CD14-positive monocyte (primary cell): ENCODE measurements at regions not wholly inside any gene's neighbourhood (a gene's known extent, or its start where the extent isn't known, plus 50 kb on each side); places are given as distances from the start of the nearest gene placed in this dataset.
"Not testable (repeated sequence)": the region's sequence is repeated elsewhere in the genome, so short reads cannot be mapped to it uniquely, and the experiment has no call there.

Experiments
- DNase-seq, 3 donors: peaks; one replicate each; pipeline ENCODE4 v3.0.0-alpha.2; 2011 to 2022
- H2AFZ ChIP-seq: 2 replicates; pipeline ENCODE4 v1.6.0; 2012; ENCODE audit warnings: mild to moderate bottlenecking, low read depth, low read length, inconsistent platforms; ENCODE audit not compliant: insufficient read depth, poor library complexity, severe bottlenecking
- H3K27ac ChIP-seq, 2 donors: 1 replicate in 1 of 2; 2 replicates in 1 of 2; pipeline ENCODE4 v1.5.1; 2012 to 2013; ENCODE audit warnings: low read length in 2 of 2, control low read depth in 1 of 2, inconsistent platforms in 1 of 2, low read depth in 1 of 2, mild to moderate bottlenecking in 1 of 2
- H3K27me3 ChIP-seq, 2 donors: one replicate each; pipeline versions ENCODE4 v1.6.0 to v1.6.1; 2011 to 2013; ENCODE audit warnings: low read length in 2 of 2; ENCODE audit not compliant: control insufficient read depth in 2 of 2, insufficient read depth in 2 of 2
- H3K36me3 ChIP-seq, 2 donors: replicated peaks in 1 of 2; 1 replicate in 1 of 2; 2 replicates in 1 of 2; pipeline versions ENCODE4 v1.5.1 to v1.6.1; 2012 to 2013; ENCODE audit warnings: low read length in 2 of 2, control low read depth in 1 of 2, inconsistent platforms in 1 of 2, mild to moderate bottlenecking in 1 of 2; ENCODE audit not compliant: insufficient read depth in 2 of 2, control insufficient read depth in 1 of 2
- H3K4me1 ChIP-seq, 2 donors: 1 replicate in 1 of 2; 2 replicates in 1 of 2; pipeline versions ENCODE4 v1.5.1 to v1.6.1; 2012 to 2013; ENCODE audit warnings: low read length in 2 of 2, control low read depth in 1 of 2, inconsistent platforms in 1 of 2, mild to moderate bottlenecking in 1 of 2, moderate library complexity in 1 of 2; ENCODE audit not compliant: insufficient read depth in 2 of 2, control insufficient read depth in 1 of 2
- H3K4me2 ChIP-seq: replicated peaks from 2 replicates; pipeline ENCODE3; 2012; ENCODE audit warnings: low read length, moderate library complexity, mild to moderate bottlenecking; ENCODE audit not compliant: poor library complexity, severe bottlenecking; ENCODE audit errors: extremely low read depth
- H3K4me3 ChIP-seq, 3 experiments: fragments of 200-600 bp in 1 of 3; sonication (generic) in 1 of 3; replicated peaks in 1 of 3; 1 replicate in 2 of 3; 2 replicates in 1 of 3; pipeline ENCODE4 v1.5.1; 2011 to 2013; ENCODE audit warnings: low read length in 3 of 3, mild to moderate bottlenecking in 3 of 3, control low read depth in 2 of 3, low read depth in 2 of 3, inconsistent platforms in 1 of 3, moderate library complexity in 1 of 3
- H3K79me2 ChIP-seq: 2 replicates; pipeline ENCODE4 v1.6.0; 2012; ENCODE audit warnings: mild to moderate bottlenecking, control low read depth, inconsistent platforms, low read length, moderate library complexity; ENCODE audit not compliant: insufficient read depth
- H3K9ac ChIP-seq: 2 replicates; pipeline ENCODE4 v1.6.0; 2017; ENCODE audit warnings: low read length, mild to moderate bottlenecking; ENCODE audit not compliant: insufficient read depth, poor library complexity, severe bottlenecking
- H3K9me3 ChIP-seq, 2 donors: replicated peaks in 1 of 2; 1 replicate in 1 of 2; 2 replicates in 1 of 2; pipeline versions ENCODE4 v1.5.1 to v1.6.1; 2012 to 2013; ENCODE audit warnings: low read length in 2 of 2, control low read depth in 1 of 2; ENCODE audit not compliant: control insufficient read depth in 1 of 2, insufficient read depth in 1 of 2
- H4K20me1 ChIP-seq: 2 replicates; pipeline ENCODE4 v1.6.0; 2012; ENCODE audit warnings: mild to moderate bottlenecking, low read length, control low read depth, moderate library complexity; ENCODE audit not compliant: insufficient read depth
- H3K27ac Mint-ChIP-seq, 7 donors: one replicate each; pipeline ENCODE4 v1.8.0; 2020; ENCODE audit warnings: mild to moderate bottlenecking in 7 of 7, mixed read lengths in 7 of 7, moderate library complexity in 6 of 7, inconsistent platforms in 2 of 7
- H3K27me3 Mint-ChIP-seq, 3 donors: one replicate each; pipeline ENCODE4 v1.8.0; 2021 to 2022; ENCODE audit warnings: low read depth in 3 of 3, mild to moderate bottlenecking in 3 of 3, mixed read lengths in 3 of 3, moderate library complexity in 3 of 3, inconsistent platforms in 1 of 3
- H3K36me3 Mint-ChIP-seq, 2 donors: one replicate each; pipeline ENCODE4 v1.8.0; 2020; ENCODE audit warnings: mixed read lengths in 2 of 2, inconsistent platforms in 1 of 2, mild to moderate bottlenecking in 1 of 2
- H3K4me1 Mint-ChIP-seq: one replicate; pipeline ENCODE4 v1.8.0; 2020; ENCODE audit warnings: mild to moderate bottlenecking, mixed read lengths
- H3K4me3 Mint-ChIP-seq, 2 donors: one replicate each; pipeline ENCODE4 v1.8.0; 2020; ENCODE audit warnings: mild to moderate bottlenecking in 2 of 2, mixed read lengths in 2 of 2, moderate library complexity in 1 of 2
- H3K9me3 Mint-ChIP-seq, 7 donors: one replicate each; pipeline ENCODE4 v1.8.0; 2020 to 2022; ENCODE audit warnings: mixed read lengths in 7 of 7, mild to moderate bottlenecking in 6 of 7, moderate library complexity in 6 of 7, inconsistent platforms in 2 of 7
- CTCF ChIP-seq: fragments of 200-600 bp; IDR thresholded peaks from one replicate; pipeline ENCODE4 v1.8.0; 2022; ENCODE audit warnings: antibody characterized with exemption, mild to moderate bottlenecking
- WGBS: methylation state at CpG from one replicate; pipeline ENCODE4 v1.1.5; 2013; ENCODE audit warnings: missing lambda C conversion rate; ENCODE audit not compliant: insufficient coverage; 5-methylcytosine and 5-hydroxymethylcytosine counted together
- intact Hi-C, 2 donors: fragments of 100-400 bp; cut with micrococcal nuclease; formaldehyde crosslinking; loops; one replicate each; pipeline versions ENCODE4 v1.15.0 to v1.15.1; 2023

DNA sequence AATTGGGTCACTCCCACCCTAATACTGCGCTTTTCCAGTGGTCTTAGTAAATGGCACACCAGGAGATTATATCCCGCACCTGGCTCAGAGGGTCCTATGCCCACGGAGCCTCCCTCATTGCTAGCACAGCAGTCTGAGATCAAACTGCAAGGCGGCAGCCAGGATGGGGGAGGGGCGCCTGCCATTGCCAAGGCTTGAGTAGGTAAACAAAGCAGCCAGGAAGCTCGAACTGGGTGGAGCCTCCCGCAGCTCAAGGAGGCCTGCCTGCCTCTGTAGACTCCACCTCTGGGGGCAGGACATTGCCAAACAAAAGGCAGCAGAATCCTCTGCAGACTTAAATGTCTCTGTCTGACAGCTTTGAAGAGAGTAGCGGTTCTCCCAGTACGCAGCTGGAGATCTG is 52.4 kb upstream of the PMPCB start:
- H3K27ac ChIP-seq, H2AFZ ChIP-seq, H3K27me3 ChIP-seq, H4K20me1 ChIP-seq, intact Hi-C loops, DNase-seq, H3K79me2 ChIP-seq, H3K4me2 ChIP-seq, H3K4me1 Mint-ChIP-seq, H3K27ac Mint-ChIP-seq, H3K9ac ChIP-seq, H3K27me3 Mint-ChIP-seq, H3K36me3 ChIP-seq, H3K36me3 Mint-ChIP-seq, H3K4me1 ChIP-seq, H3K4me3 ChIP-seq, H3K4me3 Mint-ChIP-seq, H3K9me3 ChIP-seq: not testable (repeated sequence)
- 93% methylated on average over 8 of the region's 9 CpGs for WGBS
- peaks cover 15 to 34% (median 20%) of the 10 kb centered on the region in 7 donors for H3K9me3 Mint-ChIP-seq

- Mint-ChIP-seq H3K4me3 (no peak overlapping the region), H3K9me3 (peaks cover 10 to 21% (median 15%) of the 10 kb centered on the region in 7 donors), H3K27me3 (peaks cover 0 to 4% (median 0%) of the 10 kb centered on the region in 3 donors), H3K27ac (no peak overlapping the region), H3K4me1 (no peaks in the 10 kb centered on the region), H3K36me3 (peaks cover 0 to 3% of the 10 kb centered on the region in 2 donors)
- Histone ChIP-seq H3K79me2 (no peaks in the 10 kb centered on the region), H3K27me3 (no peaks in the 10 kb centered on the region), H3K4me1 (no peaks in the 10 kb centered on the region), H3K4me3 (no peak overlapping the region), H3K9ac (no peak overlapping the region), H4K20me1 (no peaks in the 10 kb centered on the region), H3K9me3 (peaks cover 0 to 7% of the 10 kb centered on the region in 2 donors), H3K36me3 (no peaks in the 10 kb centered on the region), H3K27ac (no peak overlapping the region), H2AFZ (no peak overlapping the region), H3K4me2 (no peak overlapping the region)
- no peak for TF ChIP-seq CTCF
- intact Hi-C loops: no loop called here
- no peak for DNase-seq
- WGBS: no CpG with 5 or more reads among the region's 6 CpGs
Observed at GRCh38 chr7:103240806-103241205, 56.4 kb upstream of the PMPCB start.

DNA sequence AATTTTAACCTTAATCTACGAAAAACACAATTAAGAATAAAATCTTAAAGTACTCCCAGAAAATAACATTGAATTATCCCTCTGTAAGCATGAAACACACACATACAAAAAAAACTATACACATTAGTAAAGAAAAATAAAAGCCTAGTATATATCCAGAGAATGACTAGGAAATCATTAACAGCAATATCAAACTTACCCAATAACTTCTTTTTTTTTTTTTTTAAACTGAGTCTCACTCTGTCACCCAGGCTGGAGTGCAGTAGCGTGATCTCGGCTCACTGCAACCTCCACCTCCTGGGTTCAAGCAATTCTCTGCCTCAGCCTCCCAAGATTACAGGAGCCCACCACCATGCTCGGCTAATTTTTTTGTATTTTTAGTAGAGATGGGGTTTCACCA is 61.4 kb upstream of the PMPCB start:
- WGBS: no CpG with 5 or more reads among the region's 4 CpGs
- H3K9me3 ChIP-seq, DNase-seq, intact Hi-C loops, H3K4me3 ChIP-seq, H3K4me3 Mint-ChIP-seq, H3K27ac ChIP-seq, H3K27me3 Mint-ChIP-seq, H3K27me3 ChIP-seq, H3K4me1 ChIP-seq, H4K20me1 ChIP-seq, H3K27ac Mint-ChIP-seq, H2AFZ ChIP-seq, H3K4me1 Mint-ChIP-seq, H3K36me3 Mint-ChIP-seq, H3K4me2 ChIP-seq, H3K9me3 Mint-ChIP-seq, H3K9ac ChIP-seq, H3K79me2 ChIP-seq, H3K36me3 ChIP-seq: not testable (repeated sequence)

DNA sequence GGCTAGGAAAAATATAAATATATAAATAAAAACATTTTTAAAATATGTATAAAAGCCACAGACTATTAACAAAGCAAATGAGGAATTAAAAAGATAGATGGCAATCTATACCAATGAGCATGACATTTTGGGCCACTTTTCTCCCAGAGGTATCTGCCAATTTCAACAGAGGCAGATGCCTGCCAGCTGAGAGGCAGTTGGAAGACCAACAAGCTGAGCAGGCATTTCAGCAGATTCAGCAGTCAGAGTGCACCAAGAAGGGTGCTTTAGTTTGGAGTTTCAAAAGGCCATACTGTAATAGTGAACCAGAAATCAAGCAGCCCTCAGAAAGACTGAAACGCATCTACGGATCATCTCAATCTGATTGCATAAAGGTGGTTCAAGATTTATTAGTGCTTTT is 62.4 kb upstream of the PMPCB start:
- intact Hi-C loops, H3K9me3 Mint-ChIP-seq, H2AFZ ChIP-seq, H3K4me3 ChIP-seq, H4K20me1 ChIP-seq, H3K36me3 Mint-ChIP-seq, H3K4me2 ChIP-seq, H3K27ac Mint-ChIP-seq, H3K9me3 ChIP-seq, H3K27ac ChIP-seq, H3K4me1 Mint-ChIP-seq, H3K27me3 Mint-ChIP-seq, H3K27me3 ChIP-seq, H3K4me3 Mint-ChIP-seq, H3K9ac ChIP-seq, DNase-seq, H3K36me3 ChIP-seq, H3K79me2 ChIP-seq, H3K4me1 ChIP-seq: not testable (repeated sequence)
- no CpG with 5 or more reads among the region's 2 CpGs for WGBS
